ENCODE measurements at regions not wholly inside any gene's neighbourhood (a gene's known extent, or its start where the extent isn't known, plus 50 kb on each side); places are given as distances from the start of the nearest gene placed in this dataset.
A peak's percentile ranks its signal among the peaks of the same experiment; 100 is the strongest.

GRCh38 chr2:66024391-66024790, 410.5 kb upstream of the MEIS1 start:
- no peaks in the 10 kb centered on the region for H3K9me3 ChIP-seq (ENCODE audit: control insufficient read depth, low read length)
- H3K27ac ChIP-seq, result no peak overlapping the region
- H2AFZ ChIP-seq, result no peak overlapping the region
- no peak overlapping the region for H3K4me3 ChIP-seq (ENCODE audit: low read depth, low read length)
- peaks cover 6% of the 10 kb centered on the region for H3K4me1 ChIP-seq
- no peak overlapping the region for H3K4me2 ChIP-seq (ENCODE audit: low read length)
- no peak for TF ChIP-seq CTCF (IDR thresholded peaks at IDR 0.05)
- H3K9ac ChIP-seq, result no peak overlapping the region
- H3K27me3 ChIP-seq (ENCODE audit: control insufficient read depth, insufficient read depth, low read length), result no peaks in the 10 kb centered on the region
- H3K79me2 ChIP-seq, result peaks cover 33% of the 10 kb centered on the region
- no peaks in the 10 kb centered on the region for H3K36me3 ChIP-seq (ENCODE audit: control insufficient read depth, insufficient read depth, low read length)

- Histone ChIP-seq H3K4me1 (peaks cover 30% of the 10 kb centered on the region), H2AFZ (no peak overlapping the region), H3K9ac (no peak overlapping the region), H3K36me3 (ENCODE audit: control insufficient read depth, insufficient read depth, low read length) (no peaks in the 10 kb centered on the region), H3K27me3 (ENCODE audit: control insufficient read depth, insufficient read depth, low read length) (no peaks in the 10 kb centered on the region), H3K4me2 (ENCODE audit: low read length) (no peak overlapping the region), H3K79me2 (peaks cover 32% of the 10 kb centered on the region), H3K9me3 (ENCODE audit: control insufficient read depth, low read length) (no peaks in the 10 kb centered on the region), H3K27ac (no peak overlapping the region), H3K4me3 (ENCODE audit: low read depth, low read length) (no peak overlapping the region)
- TF ChIP-seq CTCF (IDR thresholded peaks at IDR 0.05), result no peak
Measured at GRCh38 chr2:66021296-66021695, 413.6 kb upstream of the MEIS1 start.

GRCh38 chr2:66017763-66018162, 417.2 kb upstream of the MEIS1 start:
- no peaks in the 10 kb centered on the region for H3K36me3 ChIP-seq (ENCODE audit: control insufficient read depth, insufficient read depth, low read length)
- no peaks in the 10 kb centered on the region for H3K9me3 ChIP-seq (ENCODE audit: control insufficient read depth, low read length)
- no peak overlapping the region for H3K4me3 ChIP-seq (ENCODE audit: low read depth, low read length)
- no peaks in the 10 kb centered on the region for H3K27me3 ChIP-seq (ENCODE audit: control insufficient read depth, insufficient read depth, low read length)
- peaks cover 51% of the 10 kb centered on the region for H3K4me1 ChIP-seq
- peak overlapping the region; percentile 93 for H3K27ac ChIP-seq
- TF ChIP-seq CTCF (IDR thresholded peaks at IDR 0.05), result no peak
- H3K79me2 ChIP-seq, result peaks cover 18% of the 10 kb centered on the region
- H2AFZ ChIP-seq, result no peak overlapping the region
- H3K4me2 ChIP-seq (ENCODE audit: low read length), result no peak overlapping the region
- no peak overlapping the region for H3K9ac ChIP-seq

- Histone ChIP-seq H2AFZ (peak overlapping the region; percentile 63), H3K4me1 (peaks cover 45% of the 10 kb centered on the region), H3K36me3 (ENCODE audit: control insufficient read depth, insufficient read depth, low read length) (no peaks in the 10 kb centered on the region), H3K9me3 (ENCODE audit: control insufficient read depth, low read length) (no peaks in the 10 kb centered on the region), H3K27ac (peak overlapping the region; percentile 93), H3K4me2 (ENCODE audit: low read length) (no peak overlapping the region), H3K9ac (peak overlapping the region; percentile 8), H3K79me2 (peaks cover 7% of the 10 kb centered on the region), H3K27me3 (ENCODE audit: control insufficient read depth, insufficient read depth, low read length) (no peaks in the 10 kb centered on the region), H3K4me3 (ENCODE audit: low read depth, low read length) (no peak overlapping the region)
- no peak for TF ChIP-seq CTCF (IDR thresholded peaks at IDR 0.05)
Measured at GRCh38 chr2:66014450-66014849, 420.5 kb upstream of the MEIS1 start.

- Histone ChIP-seq H3K27me3 (ENCODE audit: control insufficient read depth, insufficient read depth, low read length) (no peaks in the 10 kb centered on the region), H3K4me2 (ENCODE audit: low read length) (no peak overlapping the region), H3K9ac (no peak overlapping the region), H3K4me1 (peaks cover 43% of the 10 kb centered on the region), H3K9me3 (ENCODE audit: control insufficient read depth, low read length) (no peaks in the 10 kb centered on the region), H3K36me3 (ENCODE audit: control insufficient read depth, insufficient read depth, low read length) (no peaks in the 10 kb centered on the region), H3K27ac (peak overlapping the region; percentile 93), H3K4me3 (ENCODE audit: low read depth, low read length) (no peak overlapping the region), H3K79me2 (peaks cover 4% of the 10 kb centered on the region), H2AFZ (no peak overlapping the region)
- TF ChIP-seq CTCF (IDR thresholded peaks at IDR 0.05), result peak; percentile 28
Measured at GRCh38 chr2:66013456-66013855, 421.5 kb upstream of the MEIS1 start.
